ENCODE measurements at regions not wholly inside any gene's neighbourhood (a gene's known extent, or its start where the extent isn't known, plus 50 kb on each side); places are given as distances from the start of the nearest gene placed in this dataset.

GRCh38 chr3:70530626-70531025 lies 218.2 kb upstream of the MDFIC2 start:
- no peak for TF ChIP-seq CTCF (IDR thresholded peaks at IDR 0.05; ENCODE audit: insufficient read depth, missing control alignments)
- no peak for FAIRE-seq
- no peak for DNase-seq (ENCODE audit: insufficient read length, low spot score)

GRCh38 chr3:70527026-70527425 lies 214.6 kb upstream of the MDFIC2 start:
- no peak for FAIRE-seq
- no peak for TF ChIP-seq CTCF (IDR thresholded peaks at IDR 0.05; ENCODE audit: insufficient read depth, missing control alignments)
- DNase-seq (ENCODE audit: insufficient read length, low spot score) = no peak

GRCh38 chr3:70519913-70520659 lies 207.6 kb upstream of the MDFIC2 start:
- DNase-seq (ENCODE audit: insufficient read length, low spot score) (no peak), FAIRE-seq (no peak)
- no peak for TF ChIP-seq CTCF (IDR thresholded peaks at IDR 0.05; ENCODE audit: insufficient read depth, missing control alignments)

- DNase-seq (ENCODE audit: insufficient read length, low spot score) (no peak), FAIRE-seq (no peak)
- no peak for TF ChIP-seq CTCF (IDR thresholded peaks at IDR 0.05; ENCODE audit: insufficient read depth, missing control alignments)
Measured at GRCh38 chr3:70519026-70519425, 206.6 kb upstream of the MDFIC2 start.

- no peak for TF ChIP-seq CTCF (IDR thresholded peaks at IDR 0.05; ENCODE audit: insufficient read depth, missing control alignments)
- FAIRE-seq = no peak
- DNase-seq (ENCODE audit: insufficient read length, low spot score) = no peak
Measured at GRCh38 chr3:70518356-70518755, 205.9 kb upstream of the MDFIC2 start.

GRCh38 chr3:70517124-70517890 lies 204.9 kb upstream of the MDFIC2 start:
- DNase-seq (ENCODE audit: insufficient read length, low spot score) (no peak), FAIRE-seq (no peak)
- TF ChIP-seq CTCF (IDR thresholded peaks at IDR 0.05; ENCODE audit: insufficient read depth, missing control alignments) = no peak

GRCh38 chr3:70516076-70516475 lies 203.6 kb upstream of the MDFIC2 start:
- FAIRE-seq = no peak
- no peak for TF ChIP-seq CTCF (IDR thresholded peaks at IDR 0.05; ENCODE audit: insufficient read depth, missing control alignments)
- no peak for DNase-seq (ENCODE audit: insufficient read length, low spot score)

All from D721Med (cell line).